BJ (cell line): ENCODE measurements at regions not wholly inside any gene's neighbourhood (a gene's known extent, or its start where the extent isn't known, plus 50 kb on each side); places are given as distances from the start of the nearest gene placed in this dataset.

Source experiments
- CTCF ChIA-PET: fragments of 350-600 bp; formaldehyde crosslinking; extraction: SDS; loops from one replicate; lab custom pipeline; 2021; ENCODE audit warnings: antibody characterized with exemption, inconsistent platforms; lab: Yijun Ruan, JAX
- POLR2A ChIA-PET: fragments of 300-600 bp; sonication (Branson Sonifier 250); formaldehyde crosslinking; extraction: SDS; loops from one replicate; lab custom pipeline; 2021; ENCODE audit warnings: antibody characterized with exemption; lab: Charles Lee
- DNase-seq: peaks from one replicate; pipeline ENCODE4 v3.0.0-alpha.2; 2011; ENCODE audit warnings: low read depth
- H3K27me3 ChIP-seq: 2 replicates; pipeline ENCODE4 v1.6.0; 2011; ENCODE audit warnings: low read length; ENCODE audit not compliant: control insufficient read depth, insufficient read depth
- H3K36me3 ChIP-seq: 2 replicates; pipeline ENCODE4 v1.5.1; 2011; ENCODE audit warnings: low read length; ENCODE audit not compliant: control insufficient read depth, insufficient read depth
- H3K4me3 ChIP-seq: 2 replicates; pipeline ENCODE4 v1.5.1; 2011; ENCODE audit warnings: low read depth, mild to moderate bottlenecking, control low read depth, low read length
- CTCF ChIP-seq: IDR thresholded peaks from 2 replicates; pipeline ENCODE4 v1.5.1; 2011; ENCODE audit warnings: low read depth, mild to moderate bottlenecking, control low read depth, inconsistent platforms, low read length, moderate library complexity; ENCODE audit not compliant: insufficient read depth

GRCh38 chr1:221804303-221804702 lies 62.4 kb upstream of the DUSP10 start:
- TF ChIP-seq CTCF: no peak
- DNase-seq: no peak
- H3K27me3 ChIP-seq: no peaks in the 10 kb centered on the region
- H3K4me3 ChIP-seq: no peak overlapping the region
- CTCF ChIA-PET: no interaction called here
- H3K36me3 ChIP-seq: no peaks in the 10 kb centered on the region
- POLR2A ChIA-PET: no interaction called here

DNA sequence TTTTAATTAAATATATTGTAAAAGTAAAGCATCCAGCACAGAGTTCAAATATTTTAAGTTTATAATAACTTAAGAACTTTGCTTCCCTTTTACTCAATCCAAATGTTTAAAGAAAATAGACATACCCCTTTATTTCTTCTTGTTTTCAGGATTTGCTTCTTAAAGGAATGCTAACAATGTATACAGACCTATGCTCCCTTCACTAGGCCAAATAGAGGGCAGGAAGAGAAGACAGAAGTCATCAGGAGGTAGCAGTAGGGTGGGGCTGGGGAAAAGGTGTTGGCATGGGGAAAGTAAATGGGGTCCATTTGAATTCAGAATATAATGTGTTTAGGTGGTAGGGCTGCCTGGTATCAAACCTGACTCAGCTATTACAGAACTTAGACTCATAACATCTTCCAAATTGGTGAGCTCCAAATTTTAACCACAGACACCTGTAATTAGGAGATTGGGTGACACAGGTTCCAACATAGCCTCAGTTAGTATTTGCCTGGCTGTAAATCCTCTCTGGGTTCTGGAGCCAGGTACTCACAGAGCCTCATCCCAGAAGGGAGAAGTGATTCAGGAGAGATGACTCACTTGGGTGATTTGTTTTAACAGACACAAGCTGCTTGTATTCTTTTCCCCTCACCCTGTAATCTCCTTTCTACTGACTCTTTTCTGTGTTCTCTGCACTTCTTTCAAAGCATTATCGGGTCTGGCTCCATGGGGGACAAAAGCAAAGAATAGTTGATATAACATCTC lies 60.1 kb upstream of the DUSP10 start:
- no peak for DNase-seq
- H3K4me3 ChIP-seq: no peak overlapping the region
- no peak for TF ChIP-seq CTCF
- CTCF ChIA-PET: interaction anchor here (1.5 kb wide), 1 partner anchor 13 kb away, joined by 5 read pairs; no protein-coding TSS in a partner anchor
- no peaks in the 10 kb centered on the region for H3K36me3 ChIP-seq
- H3K27me3 ChIP-seq: no peaks in the 10 kb centered on the region
- POLR2A ChIA-PET: no interaction called here

DNA sequence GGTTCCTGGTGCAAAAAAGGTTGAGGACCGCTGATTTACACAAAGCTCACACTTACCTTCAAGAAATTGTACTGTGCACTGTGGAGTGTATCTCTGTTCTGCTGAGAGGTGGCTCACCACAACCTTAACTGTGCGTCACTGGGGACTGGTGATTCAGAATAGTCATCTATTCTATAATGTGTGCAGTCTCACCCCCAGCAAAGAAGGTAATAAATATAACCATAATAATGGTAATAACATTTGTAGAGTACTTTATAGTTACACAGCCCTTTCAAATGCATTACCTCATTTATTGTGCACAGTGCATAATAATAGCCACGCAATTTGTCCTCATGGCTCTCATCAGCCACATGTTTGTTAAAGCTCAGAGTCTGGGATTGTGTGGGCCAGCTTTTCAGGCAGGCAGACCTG lies 59.4 kb upstream of the DUSP10 start:
- H3K4me3 ChIP-seq: no peak overlapping the region
- POLR2A ChIA-PET: no interaction called here
- CTCF ChIA-PET: no interaction called here
- no peaks in the 10 kb centered on the region for H3K36me3 ChIP-seq
- no peak for TF ChIP-seq CTCF
- H3K27me3 ChIP-seq: no peaks in the 10 kb centered on the region
- no peak for DNase-seq

DNA sequence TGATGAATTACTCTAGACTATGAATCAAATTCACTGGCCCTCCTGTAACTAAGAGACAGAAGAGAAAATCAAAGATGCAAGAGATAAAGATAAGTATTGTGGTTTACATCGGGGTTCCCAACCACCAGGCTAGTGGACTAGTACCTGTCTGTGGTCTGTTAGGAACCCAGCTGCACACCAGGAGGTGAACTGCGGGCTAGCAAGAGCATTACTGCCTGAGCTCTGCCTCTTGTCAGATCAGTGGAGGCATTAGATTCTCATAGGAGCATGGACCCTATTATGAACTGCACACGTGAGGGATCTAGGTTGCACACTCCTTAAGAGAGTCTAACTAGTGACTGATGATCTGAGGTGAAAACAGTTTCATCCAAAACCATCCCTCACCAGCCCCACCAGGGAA lies 58.9 kb upstream of the DUSP10 start:
- no peak for DNase-seq
- POLR2A ChIA-PET: no interaction called here
- CTCF ChIA-PET: interaction anchor here (0.6 kb wide), 1 partner anchor 148 kb away, joined by 3 read pairs; no protein-coding TSS in a partner anchor
- TF ChIP-seq CTCF: no peak
- H3K36me3 ChIP-seq: no peaks in the 10 kb centered on the region
- no peak overlapping the region for H3K4me3 ChIP-seq
- no peaks in the 10 kb centered on the region for H3K27me3 ChIP-seq

DNA sequence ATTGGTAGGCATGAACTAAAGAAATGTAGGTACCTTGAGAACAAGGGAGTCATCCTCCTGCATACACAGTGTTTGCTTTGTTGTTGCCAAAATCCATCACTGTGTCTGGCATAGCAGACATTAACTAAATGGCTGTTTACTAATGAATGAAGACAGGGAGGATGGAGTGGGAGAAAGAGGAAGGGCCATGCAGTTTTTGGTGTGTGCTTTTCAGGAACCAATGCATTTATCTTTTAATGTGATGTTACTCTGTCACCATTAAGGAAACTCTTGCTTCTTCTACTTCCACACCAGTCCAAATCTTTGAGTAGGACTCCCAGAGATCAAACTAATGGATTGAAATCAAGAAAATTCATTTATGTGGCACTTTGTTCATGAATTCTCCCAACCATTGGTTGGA lies 55.6 kb upstream of the DUSP10 start:
- H3K36me3 ChIP-seq: no peaks in the 10 kb centered on the region
- TF ChIP-seq CTCF: no peak
- no peaks in the 10 kb centered on the region for H3K27me3 ChIP-seq
- ChIA-PET CTCF (no interaction called here), POLR2A (no interaction called here)
- H3K4me3 ChIP-seq: no peak overlapping the region
- DNase-seq: no peak
